ENCODE measurements at regions not wholly inside any gene's neighbourhood (a gene's known extent, or its start where the extent isn't known, plus 50 kb on each side); places are given as distances from the start of the nearest gene placed in this dataset.

DNA sequence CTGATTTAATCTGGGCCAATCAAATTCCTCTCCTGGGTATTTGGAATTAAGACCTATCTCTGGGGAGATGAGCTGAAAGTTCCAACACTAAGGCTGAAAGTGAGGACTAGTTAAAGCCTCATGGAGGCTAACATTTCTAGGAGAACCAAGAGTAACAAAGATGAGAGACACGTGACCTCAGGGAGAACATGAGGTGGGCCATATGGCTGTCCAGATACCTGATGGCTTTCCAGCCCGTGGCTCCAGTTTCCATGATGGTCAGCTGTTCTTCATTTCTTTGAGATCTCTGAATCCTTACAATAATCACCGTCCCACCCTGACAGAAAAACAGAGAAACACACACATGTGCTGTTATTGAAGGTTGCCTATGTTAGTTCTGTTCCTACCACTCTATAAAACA lies 66.1 kb downstream of the LEPR start:
- DNase-seq: no peak
- no peaks in the 10 kb centered on the region for H3K27me3 Mint-ChIP-seq (ENCODE audit: low read depth)
- H3K4me3 Mint-ChIP-seq: no peak overlapping the region
- H3K4me1 Mint-ChIP-seq (ENCODE audit: low read depth): no peaks in the 10 kb centered on the region
- H3K9me3 Mint-ChIP-seq: no peaks in the 10 kb centered on the region
- no peak overlapping the region for H3K27ac Mint-ChIP-seq
- no peak for ATAC-seq (replicated peaks in 1 of 2)
- no peaks in the 10 kb centered on the region for H3K36me3 Mint-ChIP-seq (ENCODE audit: insufficient read depth in 2 of 2)

DNA sequence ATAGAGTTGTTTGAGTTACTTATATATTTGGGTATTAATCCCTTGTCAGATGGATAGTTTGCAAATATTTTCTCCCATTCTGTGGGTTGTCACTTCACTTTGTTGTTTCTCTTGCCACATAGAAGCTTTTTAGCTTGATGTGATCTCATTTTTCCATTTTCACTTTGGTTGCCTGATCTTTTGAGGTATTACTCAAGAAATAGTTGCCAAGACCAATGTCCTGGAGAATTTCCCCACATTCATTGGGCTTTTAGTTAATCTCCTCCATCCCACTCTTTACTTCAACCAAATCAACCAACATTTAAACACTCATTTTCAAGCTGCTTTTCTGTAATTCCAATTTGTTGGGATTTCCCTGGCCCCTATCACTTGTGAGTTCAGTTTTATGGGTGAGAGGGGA lies 69.0 kb downstream of the LEPR start:
- Mint-ChIP-seq H3K4me1 (ENCODE audit: low read depth) (no peaks in the 10 kb centered on the region), H3K27me3 (ENCODE audit: low read depth) (no peaks in the 10 kb centered on the region), H3K9me3 (no peaks in the 10 kb centered on the region), H3K36me3 (ENCODE audit: insufficient read depth in 2 of 2) (no peaks in the 10 kb centered on the region), H3K27ac (no peak overlapping the region), H3K4me3 (no peak overlapping the region)
- ATAC-seq (replicated peaks in 1 of 2) (no peak), DNase-seq (no peak)

DNA sequence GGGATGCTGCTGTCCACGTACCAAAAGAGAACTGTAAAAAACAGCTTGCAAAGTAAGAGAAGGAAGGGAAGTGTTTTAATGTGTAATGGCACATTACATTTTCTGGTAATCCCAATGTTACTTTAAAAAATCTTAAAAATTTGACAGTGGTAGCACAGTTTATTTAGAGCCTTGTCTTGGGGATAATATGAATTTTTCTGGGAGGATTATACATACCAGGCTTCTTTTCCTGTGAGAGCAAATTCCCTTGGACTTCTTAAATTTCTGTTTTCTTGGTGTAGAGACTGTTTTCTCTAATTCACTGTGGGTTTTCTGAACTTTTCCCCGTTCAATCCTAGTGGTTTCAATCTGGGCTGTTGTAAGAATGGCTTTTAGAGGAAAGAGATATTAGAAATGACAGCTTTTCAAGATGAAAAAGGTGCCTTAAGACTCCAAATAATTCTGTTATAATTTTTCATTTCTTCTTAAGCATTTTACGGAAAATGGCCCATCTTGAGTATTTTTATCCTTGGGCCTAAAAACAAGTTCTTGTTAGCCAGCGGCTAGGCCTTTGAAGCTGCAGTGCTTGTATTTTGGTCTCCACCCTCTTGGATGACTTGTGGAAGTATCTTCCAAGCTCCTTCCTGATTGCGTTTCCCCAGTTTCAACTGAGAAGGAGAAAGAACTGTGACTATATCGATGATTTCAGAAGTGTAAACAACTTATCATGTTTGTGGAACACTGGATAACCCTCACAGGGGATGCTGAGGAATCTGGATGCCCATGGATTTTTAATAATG lies 70.0 kb downstream of the LEPR start:
- DNase-seq (no peak), ATAC-seq (replicated peaks in 1 of 2) (no peak)
- Mint-ChIP-seq H3K36me3 (ENCODE audit: insufficient read depth in 2 of 2) (no peaks in the 10 kb centered on the region), H3K9me3 (no peaks in the 10 kb centered on the region), H3K4me3 (no peak overlapping the region), H3K4me1 (ENCODE audit: low read depth) (no peaks in the 10 kb centered on the region), H3K27ac (peak overlapping the region; percentile 58), H3K27me3 (ENCODE audit: low read depth) (no peaks in the 10 kb centered on the region)

DNA sequence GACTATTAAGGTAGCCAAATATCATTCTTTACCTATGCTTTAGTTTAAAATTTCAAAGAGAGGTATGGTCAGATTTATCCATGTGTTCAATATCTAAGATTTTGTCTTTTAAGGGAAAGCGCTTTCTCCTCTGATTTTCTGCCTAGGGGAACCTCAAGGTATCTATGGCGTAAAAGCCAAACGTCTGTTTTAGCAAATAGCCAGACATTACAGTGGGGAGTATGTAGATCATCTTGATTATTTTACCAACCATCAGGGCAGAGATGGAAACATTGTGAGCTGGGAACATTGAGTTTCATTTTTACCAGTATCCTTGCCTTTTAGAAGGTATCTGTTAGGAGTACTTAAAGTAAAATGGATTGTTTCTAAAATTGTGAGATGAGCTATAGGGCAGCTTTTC lies 71.0 kb downstream of the LEPR start:
- no peak for DNase-seq
- H3K4me1 Mint-ChIP-seq (ENCODE audit: low read depth): no peaks in the 10 kb centered on the region
- H3K27me3 Mint-ChIP-seq (ENCODE audit: low read depth): no peaks in the 10 kb centered on the region
- ATAC-seq (replicated peaks in 1 of 2): no peak
- H3K27ac Mint-ChIP-seq: no peak overlapping the region
- no peaks in the 10 kb centered on the region for H3K36me3 Mint-ChIP-seq (ENCODE audit: insufficient read depth in 2 of 2)
- H3K4me3 Mint-ChIP-seq: no peak overlapping the region
- H3K9me3 Mint-ChIP-seq: no peaks in the 10 kb centered on the region

DNA sequence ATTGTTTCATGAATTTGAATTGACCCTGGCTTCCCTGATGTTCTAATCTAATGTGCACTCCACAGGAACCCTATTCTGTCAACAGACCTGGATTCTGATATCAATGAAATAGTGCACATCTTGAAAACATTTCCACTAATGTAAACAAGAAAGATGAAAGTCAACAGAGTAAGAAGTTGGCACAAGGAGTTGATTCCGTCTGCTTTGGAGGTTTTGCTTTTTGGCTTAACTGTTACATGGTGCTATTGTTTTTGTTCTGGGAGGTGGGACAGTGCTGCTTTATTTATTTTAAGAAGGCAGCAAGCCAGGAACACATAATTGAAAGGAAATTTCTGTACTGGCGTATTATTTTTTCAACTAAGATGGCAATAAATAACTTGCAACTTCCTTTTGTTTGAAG lies 73.3 kb downstream of the LEPR start:
- no peaks in the 10 kb centered on the region for H3K9me3 Mint-ChIP-seq
- no peaks in the 10 kb centered on the region for H3K4me1 Mint-ChIP-seq (ENCODE audit: low read depth)
- H3K27ac Mint-ChIP-seq: no peak overlapping the region
- H3K36me3 Mint-ChIP-seq (ENCODE audit: insufficient read depth in 2 of 2): no peaks in the 10 kb centered on the region
- no peak overlapping the region for H3K4me3 Mint-ChIP-seq
- H3K27me3 Mint-ChIP-seq (ENCODE audit: low read depth): no peaks in the 10 kb centered on the region
- ATAC-seq (replicated peaks in 1 of 2) (no peak), DNase-seq (no peak)

DNA sequence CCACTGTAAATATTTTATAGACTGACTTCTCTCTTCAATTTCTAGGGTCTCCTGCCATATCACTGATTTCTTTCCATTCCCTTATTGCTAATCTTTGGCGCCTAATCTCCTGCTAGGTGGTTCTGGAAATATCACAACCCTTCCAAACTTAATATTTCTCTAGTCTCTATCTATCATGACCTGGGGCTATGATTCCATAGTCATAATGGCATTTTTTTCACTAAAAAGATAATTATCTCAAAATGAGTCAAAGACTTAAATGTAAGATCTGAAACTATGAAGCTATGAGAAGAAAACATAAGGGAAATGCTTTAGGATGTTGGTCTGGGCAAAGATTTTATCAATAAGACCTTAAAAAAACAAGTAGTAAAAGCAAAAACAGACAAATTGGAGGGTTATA lies 74.2 kb downstream of the LEPR start:
- ATAC-seq (replicated peaks in 1 of 2): no peak
- H3K4me3 Mint-ChIP-seq: no peak overlapping the region
- H3K27me3 Mint-ChIP-seq (ENCODE audit: low read depth): no peaks in the 10 kb centered on the region
- no peaks in the 10 kb centered on the region for H3K36me3 Mint-ChIP-seq (ENCODE audit: insufficient read depth in 2 of 2)
- H3K4me1 Mint-ChIP-seq (ENCODE audit: low read depth): no peaks in the 10 kb centered on the region
- no peak overlapping the region for H3K27ac Mint-ChIP-seq
- H3K9me3 Mint-ChIP-seq: no peaks in the 10 kb centered on the region
- no peak for DNase-seq

DNA sequence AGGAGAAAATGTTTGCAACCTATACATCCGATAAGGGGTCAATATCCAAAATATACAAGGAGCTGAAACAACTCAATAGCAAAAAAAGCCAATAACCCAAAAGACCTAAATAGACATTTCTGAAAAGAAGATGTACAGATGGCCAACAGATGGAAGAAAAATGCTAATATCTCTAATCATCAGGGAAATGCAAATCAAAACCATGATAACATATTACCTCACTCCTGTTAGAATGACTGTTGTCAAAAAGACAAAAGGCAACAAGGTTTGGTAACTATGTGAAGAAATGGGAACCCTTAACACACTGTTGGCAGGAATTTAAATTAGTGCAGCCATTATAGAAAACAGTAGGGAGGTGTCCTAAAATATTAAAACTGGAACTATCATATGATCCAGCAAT lies 74.7 kb downstream of the LEPR start:
- no peaks in the 10 kb centered on the region for H3K27me3 Mint-ChIP-seq (ENCODE audit: low read depth)
- no peak overlapping the region for H3K27ac Mint-ChIP-seq
- no peaks in the 10 kb centered on the region for H3K9me3 Mint-ChIP-seq
- H3K36me3 Mint-ChIP-seq (ENCODE audit: insufficient read depth in 2 of 2): no peaks in the 10 kb centered on the region
- H3K4me3 Mint-ChIP-seq: no peak overlapping the region
- DNase-seq: no peak
- ATAC-seq (replicated peaks in 1 of 2): no peak
- H3K4me1 Mint-ChIP-seq (ENCODE audit: low read depth): no peaks in the 10 kb centered on the region

DNA sequence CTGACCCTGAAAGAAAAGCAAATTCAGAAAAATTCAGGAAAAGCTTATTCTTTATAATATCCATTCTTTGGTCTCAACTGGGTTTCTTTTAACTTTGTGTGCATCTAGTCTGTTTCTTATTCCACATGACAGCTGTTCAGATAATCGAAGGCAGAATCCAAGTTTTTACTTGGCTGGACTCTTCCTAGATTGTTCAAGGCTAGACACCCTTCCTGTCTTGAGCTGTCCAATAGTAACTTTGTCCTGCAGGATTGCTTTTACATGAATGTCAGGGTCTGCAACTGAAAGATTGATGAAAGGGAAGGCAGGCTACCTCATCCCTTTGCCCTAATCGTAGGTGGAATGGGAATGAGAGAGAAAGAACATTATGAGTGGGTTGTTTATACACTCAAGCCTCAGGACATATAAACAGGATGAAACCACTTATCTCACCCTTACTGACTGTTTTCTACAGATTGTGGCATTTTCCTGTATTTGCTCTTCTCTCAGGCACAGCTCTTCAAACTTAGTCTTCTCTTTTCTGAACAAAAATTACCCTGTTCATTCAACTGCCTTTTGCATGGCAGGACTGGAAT lies 76.9 kb downstream of the LEPR start:
- H3K9me3 Mint-ChIP-seq: no peaks in the 10 kb centered on the region
- DNase-seq (no peak), ATAC-seq (replicated peaks in 1 of 2) (no peak)
- H3K4me3 Mint-ChIP-seq: no peak overlapping the region
- H3K36me3 Mint-ChIP-seq (ENCODE audit: insufficient read depth in 2 of 2): no peaks in the 10 kb centered on the region
- H3K4me1 Mint-ChIP-seq (ENCODE audit: low read depth): no peaks in the 10 kb centered on the region
- no peak overlapping the region for H3K27ac Mint-ChIP-seq
- no peaks in the 10 kb centered on the region for H3K27me3 Mint-ChIP-seq (ENCODE audit: low read depth)

DNA sequence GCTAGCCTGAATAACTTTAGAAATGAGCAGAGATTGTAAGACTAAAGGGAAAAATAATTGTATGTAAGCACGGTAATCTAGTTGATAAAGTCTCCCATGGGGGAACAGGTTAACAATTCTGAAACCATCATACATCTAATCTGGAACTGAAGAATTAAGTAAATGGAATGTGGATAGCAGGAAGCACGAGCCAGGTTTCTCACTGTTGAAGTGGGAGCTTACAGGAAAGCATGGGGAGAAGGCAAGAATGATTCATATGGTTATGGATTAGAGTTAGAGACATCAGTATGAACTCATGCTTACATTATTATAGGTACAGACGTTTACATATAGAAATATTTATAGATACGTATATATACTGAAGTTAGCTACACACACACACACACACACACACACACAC lies 83.0 kb downstream of the LEPR start:
- Mint-ChIP-seq H3K27ac (no peak overlapping the region), H3K27me3 (ENCODE audit: low read depth) (no peaks in the 10 kb centered on the region), H3K4me1 (ENCODE audit: low read depth) (no peaks in the 10 kb centered on the region), H3K36me3 (ENCODE audit: insufficient read depth in 2 of 2) (no peaks in the 10 kb centered on the region), H3K9me3 (peaks cover 0 to 2% of the 10 kb centered on the region in 2 donors), H3K4me3 (no peak overlapping the region)
- DNase-seq: no peak
- ATAC-seq (replicated peaks in 1 of 2): no peak

DNA sequence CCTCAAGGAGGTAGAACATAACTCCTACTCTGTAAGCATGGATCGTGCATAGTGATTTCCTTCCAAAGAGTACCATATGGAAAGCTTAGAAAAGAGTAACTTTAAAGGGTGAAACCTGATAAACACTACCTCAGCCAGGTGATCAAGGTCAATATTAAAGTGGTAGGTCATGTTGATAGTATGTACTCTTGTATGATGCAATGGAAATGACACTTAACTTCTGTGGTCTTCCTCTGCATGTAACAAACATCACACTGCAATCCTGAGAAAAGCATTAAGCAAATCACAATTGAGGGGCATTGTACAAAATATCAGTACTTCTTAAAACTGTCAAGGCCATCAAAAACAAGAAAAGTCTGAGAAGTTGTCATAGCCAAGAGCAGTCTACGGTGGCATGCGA lies 83.8 kb downstream of the LEPR start:
- DNase-seq: no peak

DNA sequence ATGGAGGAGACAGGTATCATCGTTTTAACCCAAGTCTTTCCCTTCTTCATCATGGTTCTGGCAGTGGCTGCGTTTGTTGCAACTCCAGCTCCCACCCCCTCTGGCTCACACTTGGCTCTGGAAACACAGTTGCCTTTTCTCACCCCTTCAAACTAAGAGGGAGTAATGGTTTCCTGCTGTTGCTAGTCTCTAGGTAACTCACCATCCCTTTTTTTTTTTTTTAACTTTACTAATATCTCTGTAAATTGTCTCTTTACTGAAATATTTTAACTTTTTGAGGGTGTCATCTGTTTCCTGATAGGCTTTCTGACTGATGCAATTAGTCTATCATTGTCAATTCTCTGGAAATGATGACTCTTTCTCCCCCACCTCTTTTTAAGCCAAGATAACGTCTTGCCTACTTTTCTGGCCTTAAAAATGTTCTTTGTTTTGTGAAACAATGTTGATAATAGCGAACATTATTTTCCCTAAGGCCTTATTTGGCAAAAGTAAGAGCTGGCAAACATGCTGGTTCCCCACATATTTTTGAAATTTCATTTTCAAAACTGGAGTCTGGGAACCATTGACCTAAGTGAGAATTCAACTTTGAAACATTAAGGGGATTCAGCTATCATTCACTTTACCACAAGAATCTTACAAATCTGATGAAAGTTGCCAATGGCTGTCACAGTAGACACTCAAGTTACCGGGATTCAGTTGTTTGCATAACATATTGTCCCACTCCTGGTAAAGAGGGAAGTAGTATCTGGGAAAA lies 85.3 kb downstream of the LEPR start:
- Mint-ChIP-seq H3K4me3 (no peak overlapping the region), H3K4me1 (ENCODE audit: low read depth) (no peaks in the 10 kb centered on the region), H3K36me3 (ENCODE audit: insufficient read depth in 2 of 2) (peaks cover 0 to 2% of the 10 kb centered on the region in 2 donors), H3K27ac (no peak overlapping the region), H3K27me3 (ENCODE audit: low read depth) (no peaks in the 10 kb centered on the region), H3K9me3 (peaks cover 0 to 2% of the 10 kb centered on the region in 2 donors)
- DNase-seq (no peak), ATAC-seq (replicated peaks in 1 of 2) (no peak)

More for the DNA sequence above, 83.8 kb downstream of the LEPR start:
- H3K4me1 Mint-ChIP-seq (ENCODE audit: low read depth): no peaks in the 10 kb centered on the region
- no peaks in the 10 kb centered on the region for H3K36me3 Mint-ChIP-seq (ENCODE audit: insufficient read depth in 2 of 2)
- peaks cover 0 to 2% of the 10 kb centered on the region in 2 donors for H3K9me3 Mint-ChIP-seq
- H3K27me3 Mint-ChIP-seq (ENCODE audit: low read depth): no peaks in the 10 kb centered on the region
- no peak overlapping the region for H3K27ac Mint-ChIP-seq
- no peak for ATAC-seq (replicated peaks in 1 of 2)
- no peak overlapping the region for H3K4me3 Mint-ChIP-seq

DNA sequence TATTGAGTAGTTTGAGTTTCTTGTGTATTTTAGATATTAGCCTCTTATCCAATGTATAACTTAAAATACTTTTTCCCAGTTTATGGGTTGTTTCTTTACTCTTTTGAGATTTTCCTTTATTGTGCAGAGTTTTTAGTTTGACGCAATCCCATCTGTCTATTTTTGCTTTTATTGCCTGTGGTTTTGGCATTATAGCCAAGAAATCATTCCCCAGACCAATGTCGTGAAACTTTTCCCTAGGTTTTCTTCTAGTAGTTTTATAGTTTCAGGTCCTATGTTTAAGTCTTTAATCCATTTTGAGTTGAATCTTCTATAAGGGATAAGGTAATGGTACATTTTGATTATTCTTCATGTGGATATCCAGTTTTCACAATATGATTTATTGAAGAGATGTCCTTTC lies 87.6 kb downstream of the LEPR start:
- Mint-ChIP-seq H3K4me3 (no peak overlapping the region), H3K36me3 (ENCODE audit: insufficient read depth in 2 of 2) (peaks cover 0 to 2% of the 10 kb centered on the region in 2 donors), H3K9me3 (peaks cover 0 to 2% of the 10 kb centered on the region in 2 donors), H3K27ac (no peak overlapping the region), H3K4me1 (ENCODE audit: low read depth) (no peaks in the 10 kb centered on the region), H3K27me3 (ENCODE audit: low read depth) (no peaks in the 10 kb centered on the region)
- no peak for ATAC-seq (replicated peaks in 1 of 2)
- DNase-seq: no peak

DNA sequence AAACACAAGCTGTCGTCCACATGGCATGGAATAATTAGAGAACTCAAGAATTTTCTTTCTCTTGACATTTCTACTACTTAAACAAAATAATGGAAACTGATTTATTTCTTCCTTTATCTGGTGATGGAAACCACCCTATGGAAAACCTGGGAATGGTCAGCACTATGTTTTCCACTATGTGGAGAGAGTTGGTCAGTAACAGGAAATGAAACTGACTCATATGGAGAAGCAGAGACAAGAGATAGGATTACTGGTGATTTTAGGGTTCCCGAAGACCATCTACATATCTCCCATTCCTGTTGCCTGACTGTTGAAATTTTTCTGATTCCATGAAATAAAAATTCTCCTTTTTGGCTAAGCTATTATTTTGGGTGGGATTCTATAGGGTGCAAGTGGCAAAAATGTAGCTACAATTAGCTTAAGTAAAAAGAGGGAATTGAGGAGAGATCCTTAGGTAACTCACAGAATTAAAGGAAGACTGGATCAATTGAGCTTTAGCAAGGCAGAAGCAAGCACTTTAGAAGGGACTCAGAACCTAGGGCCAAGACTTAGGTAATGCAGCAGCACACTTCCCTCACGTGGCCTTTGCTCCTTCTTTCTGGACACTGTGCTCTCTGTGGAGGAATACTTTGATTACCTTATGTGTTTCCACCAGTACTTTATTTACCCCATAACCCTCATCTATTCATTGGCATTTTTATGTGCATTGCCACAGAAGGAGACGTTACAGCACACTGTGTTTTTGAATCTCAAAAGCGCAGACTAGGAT lies 89.6 kb downstream of the LEPR start:
- Mint-ChIP-seq H3K9me3 (peaks cover 0 to 2% of the 10 kb centered on the region in 2 donors), H3K36me3 (ENCODE audit: insufficient read depth in 2 of 2) (peaks cover 0 to 2% of the 10 kb centered on the region in 2 donors), H3K4me3 (no peak overlapping the region), H3K27ac (no peak overlapping the region), H3K27me3 (ENCODE audit: low read depth) (no peaks in the 10 kb centered on the region), H3K4me1 (ENCODE audit: low read depth) (no peaks in the 10 kb centered on the region)
- no peak for ATAC-seq (replicated peaks in 1 of 2)
- DNase-seq: no peak

All from activated T-cell treated with anti-CD3 and anti-CD28 coated beads, Interleukin-2, amount 50 U/mL, for 72 hours (primary cell).